GM18508 (cell line): ENCODE measurements at regions not wholly inside any gene's neighbourhood (a gene's known extent, or its start where the extent isn't known, plus 50 kb on each side); places are given as distances from the start of the nearest gene placed in this dataset.

Source experiments
- ATAC-seq: cut with Tn5 transposase; IDR thresholded peaks from one replicate; pipeline ENCODE4 v1.9.1; 2021; ENCODE audit warnings: moderate number of reproducible peaks; ENCODE audit not compliant: insufficient read depth, unreplicated experiment

DNA sequence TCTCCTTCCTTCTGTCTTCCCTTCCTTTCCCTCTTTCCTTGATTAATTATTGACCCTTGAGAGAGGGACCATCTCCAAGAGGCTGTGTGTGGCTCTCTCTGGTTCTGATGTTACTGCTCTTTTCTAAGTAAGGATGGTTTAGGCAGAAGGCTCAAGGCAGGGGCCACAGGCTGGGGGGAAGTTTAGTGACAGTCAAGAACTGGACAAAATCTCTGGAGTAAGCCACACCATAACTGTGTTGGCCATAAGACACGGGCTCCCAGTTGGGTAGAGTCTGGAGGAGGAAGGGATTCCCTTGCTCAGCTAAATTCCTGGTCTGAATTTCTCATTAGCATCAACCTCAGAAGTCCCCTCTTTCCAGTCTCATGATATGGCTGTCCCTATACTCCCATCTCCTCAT is 74.7 kb downstream of the BUD13 start:
- no peak for ATAC-seq

DNA sequence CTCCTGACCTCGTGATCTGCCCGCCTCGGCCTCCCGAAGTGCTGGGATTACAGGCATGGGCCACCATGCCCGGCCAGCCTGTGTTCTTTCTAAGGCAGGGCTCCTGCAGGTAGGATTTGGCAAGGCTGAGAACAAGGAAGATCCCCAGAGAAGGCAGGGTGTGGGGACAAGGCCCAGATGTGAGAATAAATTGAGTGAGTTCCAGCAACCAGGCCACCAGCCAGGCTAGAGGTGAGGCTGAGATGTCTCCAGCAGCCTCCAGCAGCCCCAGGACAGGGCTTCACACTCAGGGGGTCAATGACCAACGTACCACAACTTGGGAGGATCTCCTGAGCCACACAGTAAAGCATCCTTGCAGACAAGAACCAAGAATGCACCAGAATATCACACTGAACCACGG is 75.1 kb downstream of the BUD13 start:
- ATAC-seq, result no peak

DNA sequence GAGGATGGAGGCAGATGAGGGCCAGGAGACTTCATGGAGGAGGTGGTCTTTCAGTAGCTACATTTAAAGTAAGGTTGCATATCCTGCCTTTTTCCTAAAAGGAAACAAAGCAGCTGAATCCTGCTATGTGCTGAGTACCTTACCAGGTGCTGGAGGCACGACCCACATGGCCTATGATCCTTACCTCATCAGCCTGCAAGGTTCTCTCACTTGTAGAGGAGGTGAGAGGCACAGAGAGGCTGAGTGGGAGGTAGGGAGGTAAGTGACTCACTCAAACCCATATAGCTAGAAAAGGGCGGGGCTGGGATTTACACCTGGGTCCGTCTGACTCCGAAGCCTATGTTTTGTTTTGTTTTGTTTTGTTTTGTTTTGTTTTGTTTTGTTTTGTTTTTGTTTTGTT is 75.8 kb downstream of the BUD13 start:
- ATAC-seq, result no peak

DNA sequence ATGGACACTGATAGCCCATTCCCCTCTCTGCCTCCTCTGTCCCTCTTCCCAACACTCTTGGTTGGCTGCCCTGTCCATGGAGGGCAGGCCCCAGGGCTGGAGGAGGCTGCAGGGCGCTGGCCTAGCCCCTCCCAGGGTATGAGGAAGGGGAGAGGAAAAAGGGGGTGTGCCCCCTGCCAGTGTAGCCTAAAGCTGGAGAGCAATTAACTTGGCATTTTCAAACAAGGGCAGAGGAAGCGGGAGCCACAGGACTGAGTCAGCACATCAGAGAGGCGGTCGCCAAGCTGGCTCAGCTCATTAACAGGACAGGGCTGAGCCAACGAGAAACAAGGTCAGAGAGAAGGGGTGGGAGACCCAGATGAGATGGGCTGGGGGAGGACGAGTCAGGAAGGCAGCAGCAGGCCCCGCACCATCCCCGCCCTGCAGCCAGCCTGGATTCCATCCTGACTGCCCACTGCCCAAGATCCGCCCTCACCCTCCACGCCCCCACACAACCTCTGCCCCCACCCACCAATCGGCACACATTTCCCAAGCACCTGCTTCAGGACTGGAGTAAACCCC is 76.3 kb downstream of the BUD13 start:
- no peak for ATAC-seq

DNA sequence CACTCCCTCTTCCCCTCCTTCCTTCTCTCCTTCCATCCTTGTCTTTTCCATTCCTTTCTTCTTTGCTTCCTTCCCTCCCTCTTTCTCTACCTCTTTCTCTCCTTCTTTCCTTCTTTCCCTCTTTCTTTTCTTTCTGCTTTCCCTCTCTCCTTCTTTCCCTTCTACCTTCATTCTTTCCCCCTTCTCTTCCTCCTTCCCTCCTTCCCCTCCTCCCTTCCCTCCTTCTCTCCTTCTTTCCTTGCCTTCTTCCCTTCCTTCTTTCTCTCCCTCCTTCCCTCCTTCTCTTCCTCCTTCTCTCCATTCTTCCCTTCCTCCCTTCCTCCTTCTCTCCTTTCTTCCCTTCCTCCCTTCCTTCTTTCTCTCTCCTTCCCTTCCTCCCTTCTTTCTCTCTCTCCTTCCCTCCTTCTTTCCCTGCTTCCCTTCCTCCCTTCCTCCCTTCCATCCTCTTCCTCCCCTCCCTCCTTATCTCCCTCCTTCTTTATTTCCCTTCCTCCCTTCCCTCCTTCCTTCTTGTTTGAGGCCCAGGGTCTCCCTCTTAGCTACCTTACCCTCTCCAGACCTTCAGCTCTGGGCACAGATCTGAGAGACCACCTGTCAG is 77.0 kb downstream of the BUD13 start:
- no peak for ATAC-seq

DNA sequence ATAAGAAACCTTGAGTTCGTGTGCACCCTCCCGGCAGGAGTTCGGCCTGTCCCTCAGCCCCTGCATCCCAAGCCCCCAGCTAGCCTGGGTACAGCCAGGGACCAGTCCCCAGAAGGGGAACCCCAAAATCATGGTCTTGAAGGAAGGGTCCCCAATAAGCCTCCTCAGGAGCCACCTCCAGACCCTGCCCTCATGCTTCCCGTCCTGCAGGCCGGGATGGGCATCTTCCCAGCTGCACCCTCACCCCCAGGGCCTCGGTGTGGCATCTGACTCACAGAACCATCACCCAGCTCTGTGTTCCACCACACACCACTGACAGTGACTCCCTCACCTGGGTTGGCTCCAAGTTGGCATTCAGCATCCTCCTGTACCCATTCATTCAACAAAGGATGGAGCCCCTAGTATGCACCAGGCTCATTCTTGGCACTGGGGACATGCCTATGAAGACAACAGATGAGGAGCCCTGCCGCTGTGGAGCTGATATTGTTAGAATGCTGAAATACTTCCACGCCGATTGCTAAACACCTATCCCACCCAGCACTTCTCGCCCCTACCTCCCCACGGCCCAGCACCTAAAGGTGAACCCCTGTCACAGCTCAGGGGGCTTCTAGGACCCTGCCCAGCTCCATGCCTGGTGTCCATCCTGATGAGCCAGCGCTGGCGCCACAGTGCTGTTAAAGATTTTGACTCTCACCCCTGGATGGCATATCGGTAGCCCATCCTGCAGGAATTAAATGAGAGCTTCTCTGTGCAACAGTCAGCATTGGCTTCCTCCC is 77.8 kb downstream of the BUD13 start:
- no peak for ATAC-seq

DNA sequence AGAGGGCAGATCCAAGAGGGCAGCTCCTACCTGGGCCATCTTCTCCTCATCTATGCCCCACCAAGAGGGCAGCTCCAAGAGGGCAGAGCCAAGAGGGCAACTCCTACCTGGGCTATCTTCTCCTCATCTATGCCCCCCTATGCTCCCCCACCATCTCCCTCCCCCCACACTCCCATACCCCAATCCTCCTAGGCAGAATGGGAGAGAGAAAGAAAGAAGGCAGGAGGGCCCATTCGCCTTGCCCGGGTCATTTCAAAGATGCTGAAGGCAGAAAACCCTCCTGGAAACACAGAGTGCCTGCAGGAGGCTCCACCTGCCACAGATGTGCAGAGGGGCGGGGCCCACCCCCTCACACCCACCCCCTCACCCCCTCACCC is 78.5 kb downstream of the BUD13 start:
- no peak for ATAC-seq

DNA sequence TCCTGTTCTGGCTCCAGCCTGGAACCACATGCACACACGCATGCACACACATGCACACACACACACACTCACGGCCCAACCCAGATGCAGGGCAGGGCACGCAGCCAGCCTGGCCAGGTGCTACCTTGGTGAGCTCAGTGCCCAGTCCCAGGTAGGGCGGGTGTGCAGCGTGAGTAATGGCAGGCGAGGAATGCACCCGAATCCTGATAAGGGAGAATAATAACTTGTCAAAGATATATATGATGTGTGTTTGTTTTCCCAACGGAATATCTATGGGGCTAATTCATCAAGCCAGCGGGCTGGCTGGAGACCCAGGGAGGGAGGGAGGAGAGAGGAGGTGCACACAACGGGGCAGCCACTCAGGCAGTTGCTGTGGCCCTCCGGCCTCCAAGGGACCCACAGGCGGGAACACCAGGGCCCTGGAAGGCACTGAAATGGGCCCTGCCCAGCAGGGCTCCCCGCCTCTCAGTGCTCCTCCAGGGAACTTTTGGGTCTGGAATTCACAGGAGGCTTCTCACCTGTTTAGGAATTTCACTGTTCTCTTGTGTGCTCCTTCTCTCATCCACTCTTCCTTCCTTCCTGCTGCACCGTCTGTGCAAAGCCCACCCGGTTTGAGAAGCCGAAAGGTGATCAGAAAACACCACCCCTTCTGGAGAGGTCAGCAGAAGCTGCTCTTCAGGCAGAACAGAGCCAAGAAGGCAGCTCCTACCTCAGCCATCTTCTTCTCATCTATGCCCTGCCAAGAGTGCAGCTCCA is 79.0 kb downstream of the BUD13 start:
- no peak for ATAC-seq

DNA sequence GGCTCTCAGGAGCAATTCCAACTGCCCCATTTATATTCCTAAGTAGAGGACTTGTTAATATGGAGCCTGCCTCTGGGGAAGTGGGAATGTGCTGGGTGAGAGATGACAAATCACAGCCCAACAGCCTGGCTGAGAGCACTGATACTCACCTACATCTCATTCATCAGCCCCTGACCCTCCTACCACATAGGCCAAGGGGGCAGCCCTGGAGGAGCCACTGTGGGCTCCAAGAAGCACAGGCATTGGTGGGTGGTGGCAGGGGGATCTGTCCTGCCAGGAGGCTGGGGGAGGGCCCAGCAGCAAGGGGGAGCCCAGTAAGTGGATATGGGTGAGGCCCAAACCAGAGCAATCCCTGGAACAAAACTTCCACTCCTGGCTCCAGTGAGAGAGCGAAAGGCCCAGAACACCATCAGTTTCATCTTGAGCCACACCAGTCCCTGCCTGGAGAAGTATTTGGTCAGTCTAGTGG is 79.7 kb downstream of the BUD13 start:
- no peak for ATAC-seq

DNA sequence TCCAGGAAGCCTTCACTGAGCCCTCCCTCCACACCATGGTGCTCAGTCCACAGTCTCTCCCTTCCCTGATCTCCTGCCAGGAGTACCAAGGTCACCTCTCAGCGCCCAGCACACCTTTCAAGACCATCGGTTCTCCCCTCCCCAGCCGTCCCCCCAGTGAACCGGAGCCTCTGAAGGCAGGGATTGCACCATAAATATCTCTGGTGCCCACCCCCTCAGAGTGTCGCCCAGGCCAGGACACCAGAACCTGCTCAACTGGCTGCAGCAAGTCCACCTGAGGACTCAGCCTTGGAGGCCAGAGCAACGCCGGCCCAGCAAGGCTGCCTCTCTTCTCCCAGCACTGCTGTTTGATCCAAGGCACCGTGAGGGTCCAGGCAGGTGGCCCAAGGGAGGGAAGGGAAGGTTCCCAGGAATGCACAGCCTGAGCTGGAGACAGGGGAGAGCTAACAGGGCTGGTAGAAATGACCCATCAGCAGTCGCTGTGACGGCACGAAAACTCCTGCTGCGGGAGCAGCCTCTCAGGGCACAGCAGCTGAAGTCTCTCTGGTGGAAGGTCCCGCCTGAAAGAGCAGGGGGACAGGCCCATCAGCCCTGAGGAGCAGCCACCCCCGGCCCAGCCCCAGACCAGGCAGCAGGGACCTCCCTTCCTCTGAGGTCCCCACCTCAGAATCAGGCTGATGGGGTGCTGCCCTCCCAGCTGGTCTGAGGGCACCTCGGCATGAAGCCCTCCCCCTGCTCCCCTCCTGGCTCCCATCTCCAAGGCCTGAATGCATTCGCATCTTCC is 80.3 kb downstream of the BUD13 start:
- no peak for ATAC-seq

DNA sequence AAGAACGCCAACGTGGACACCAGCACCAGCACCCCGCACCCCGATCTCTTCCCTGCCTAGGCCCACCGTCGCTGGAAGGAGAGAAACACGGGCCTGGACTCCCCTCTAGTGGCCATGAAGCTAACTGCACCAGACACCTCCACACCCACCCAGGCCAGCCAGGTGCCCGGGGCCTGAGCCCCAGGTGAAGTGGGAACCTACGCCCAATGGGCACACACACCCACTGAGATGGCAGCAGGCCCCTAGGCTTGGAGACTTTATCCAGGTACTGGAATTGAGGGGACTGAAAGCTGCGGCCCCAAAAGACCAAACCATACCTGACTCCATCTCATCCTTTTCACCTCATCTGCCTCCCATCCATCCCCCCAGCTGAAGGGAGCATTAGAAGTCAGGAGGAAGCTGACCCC is 81.0 kb downstream of the BUD13 start:
- no peak for ATAC-seq

DNA sequence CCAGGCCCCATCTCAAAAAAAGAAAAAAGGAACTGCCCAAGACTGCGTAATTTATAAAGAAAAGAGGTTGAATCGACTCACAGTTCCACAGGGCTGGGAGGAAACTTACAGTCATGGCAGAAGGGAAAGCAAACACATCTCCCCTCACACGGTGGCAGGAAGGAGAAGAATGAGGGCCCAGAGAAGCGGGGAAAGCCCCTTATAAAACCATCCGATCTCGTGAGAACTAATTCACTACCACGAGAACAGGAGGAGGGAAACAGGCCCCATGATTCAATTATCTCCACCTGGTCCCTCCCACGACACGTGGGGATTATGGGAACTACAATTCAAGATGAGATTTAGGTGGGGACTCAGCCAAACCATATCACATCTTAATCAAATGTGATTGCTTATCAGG is 82.2 kb downstream of the BUD13 start:
- ATAC-seq, result no peak

DNA sequence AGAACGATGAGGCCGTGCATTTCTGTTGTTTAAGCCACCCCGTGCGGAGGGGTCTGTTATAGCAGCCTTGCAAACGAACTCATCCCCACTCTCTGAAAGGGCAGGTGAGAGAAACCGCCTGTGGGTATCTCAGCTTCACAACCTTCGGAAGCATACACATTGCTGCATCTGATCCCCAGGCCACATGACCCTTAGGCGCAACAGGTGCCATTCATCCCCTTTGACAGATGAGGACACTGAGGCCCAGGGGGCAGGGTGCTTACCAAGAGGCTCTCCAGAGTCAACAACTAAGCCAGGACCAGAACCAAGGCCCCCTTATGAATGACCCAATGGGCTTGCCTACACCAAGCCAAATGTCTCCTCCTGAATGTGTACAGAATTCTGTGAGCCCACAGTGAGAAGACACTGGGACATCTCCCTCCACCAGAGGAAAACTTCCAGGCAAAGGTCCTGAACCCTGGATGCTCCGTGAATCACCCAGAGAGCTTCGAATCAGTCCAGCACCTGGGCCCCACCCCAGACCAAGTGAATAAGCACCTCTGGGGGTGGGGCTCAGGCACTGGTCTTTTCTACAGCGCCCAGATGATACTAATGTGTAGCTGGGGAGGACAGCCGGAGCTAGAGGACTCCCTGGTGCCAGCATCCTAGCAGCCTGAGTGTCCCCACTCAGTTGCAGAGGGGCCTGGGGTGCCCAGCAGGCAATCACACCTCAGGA is 83.2 kb downstream of the BUD13 start:
- ATAC-seq, result no peak

DNA sequence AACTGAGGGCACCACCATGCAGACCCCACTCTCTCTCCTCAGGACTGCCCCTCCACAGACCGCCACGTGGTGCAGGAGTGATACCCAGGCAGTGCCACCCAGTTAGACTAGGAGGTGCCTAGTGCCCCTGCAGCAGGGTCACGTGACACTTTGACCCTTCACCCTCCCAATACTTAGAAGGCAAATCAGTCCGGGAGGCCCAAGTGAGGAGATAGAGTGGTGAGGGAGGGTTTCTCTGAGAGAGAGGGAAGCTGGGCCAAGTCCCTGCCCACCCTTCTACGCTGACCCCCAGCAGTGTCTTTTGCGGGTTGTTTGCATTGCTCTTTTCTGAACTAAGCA is 84.6 kb downstream of the BUD13 start:
- no peak for ATAC-seq

DNA sequence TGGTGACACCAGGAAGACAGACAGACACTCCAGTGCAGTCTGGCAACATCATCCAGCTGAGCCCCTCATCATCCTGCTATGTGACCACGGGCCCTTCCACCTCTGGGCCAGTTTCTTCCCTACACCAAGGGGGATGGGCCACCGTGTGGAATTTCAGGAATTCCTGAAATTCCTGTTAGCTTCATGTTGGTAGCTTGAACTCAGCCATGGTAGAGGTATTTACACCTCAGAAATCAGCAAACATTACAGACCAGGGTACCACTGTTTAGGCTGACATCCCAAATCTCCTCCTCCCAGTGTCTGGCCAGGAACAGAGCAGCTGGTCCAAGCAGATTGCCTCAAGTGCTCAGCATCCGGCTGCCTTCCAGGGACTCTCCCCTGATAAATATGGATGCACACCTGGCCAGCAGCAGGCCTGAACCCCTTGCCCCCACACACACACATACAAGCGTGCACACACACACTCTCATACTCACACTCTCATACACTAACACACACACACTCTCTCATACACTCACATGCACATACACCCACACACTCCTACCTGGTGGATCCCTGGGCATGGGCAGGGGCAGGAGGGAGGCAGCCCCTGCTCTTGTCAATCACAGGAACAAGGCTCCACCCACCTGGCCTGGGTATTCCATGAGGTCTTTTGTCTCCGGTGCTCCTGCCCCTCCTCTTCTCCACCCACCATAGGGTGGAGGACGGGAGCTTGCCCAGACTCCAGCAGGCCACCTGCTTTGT is 85.2 kb downstream of the BUD13 start:
- no peak for ATAC-seq

DNA sequence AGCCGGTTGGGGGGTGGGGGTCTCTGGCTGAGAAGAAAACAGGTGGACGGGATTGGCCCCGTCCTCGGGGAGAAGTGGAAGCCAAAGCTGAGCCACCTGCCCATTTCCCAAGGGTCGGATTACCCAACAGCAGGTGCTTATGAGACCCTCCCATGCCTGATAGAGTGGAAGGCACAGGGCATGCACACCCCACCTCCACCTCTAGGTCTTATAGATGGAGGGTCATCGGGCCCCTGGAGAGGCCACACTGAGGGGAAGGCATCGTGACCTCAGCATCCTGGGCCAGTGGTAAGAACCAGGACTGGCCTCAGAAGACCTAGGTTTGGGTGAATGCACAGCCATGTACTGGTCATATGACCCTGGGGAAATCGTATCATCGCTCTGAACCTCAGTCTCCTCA is 85.9 kb downstream of the BUD13 start:
- ATAC-seq, result no peak

DNA sequence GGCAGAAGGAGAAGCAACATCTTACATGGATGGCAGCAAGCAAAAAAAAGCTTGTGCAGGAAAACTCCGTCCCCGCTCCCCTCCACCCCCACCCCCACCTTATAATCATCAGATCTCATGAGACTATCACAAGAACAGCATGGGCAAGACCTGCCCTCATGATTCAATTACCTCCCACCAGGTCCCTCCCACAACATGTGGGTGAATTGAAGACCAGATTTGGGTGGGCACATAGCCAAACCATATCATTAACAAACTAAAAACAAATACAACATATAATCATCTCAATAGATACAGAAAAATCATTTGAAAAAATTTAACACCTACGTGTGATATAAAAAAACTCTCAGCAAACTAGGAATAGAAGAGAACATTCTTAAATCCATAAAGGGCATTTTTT is 88.8 kb downstream of the BUD13 start:
- ATAC-seq, result no peak

DNA sequence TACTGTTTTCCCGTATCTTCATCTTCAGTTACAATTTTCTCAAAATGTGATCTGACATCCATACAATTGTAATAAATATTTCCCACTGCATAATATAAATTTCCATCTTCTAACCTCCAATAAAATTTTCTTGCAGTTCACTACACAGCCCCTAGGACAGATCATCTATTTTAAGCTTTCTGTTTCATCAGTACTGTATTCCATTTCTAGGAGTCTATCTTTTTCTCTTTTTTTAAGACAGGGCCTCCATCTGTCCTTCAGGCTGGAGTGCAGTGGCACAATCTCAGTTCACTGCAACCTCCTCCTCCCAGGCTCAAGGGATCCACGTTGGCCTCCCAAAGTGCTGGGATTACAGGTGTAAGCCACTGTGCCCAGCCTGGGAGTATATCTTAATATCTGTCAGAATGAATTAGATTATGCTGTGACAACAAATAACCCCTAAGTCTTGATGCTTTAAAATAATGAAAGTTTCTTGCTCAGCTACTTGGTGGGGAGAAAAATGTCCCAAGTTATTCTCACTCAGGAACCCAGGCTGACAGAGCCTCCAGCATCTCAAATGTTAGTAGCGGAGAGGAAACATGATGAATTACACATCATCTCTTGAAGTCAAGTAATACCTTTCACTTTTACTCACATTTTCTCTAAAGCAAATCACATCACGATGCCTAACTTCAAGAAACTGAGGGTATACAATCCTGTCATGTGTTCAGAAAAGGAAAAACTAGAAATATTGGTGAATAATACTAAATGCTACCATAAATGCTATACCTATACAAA is 92.2 kb downstream of the BUD13 start:
- ATAC-seq, result no peak

DNA sequence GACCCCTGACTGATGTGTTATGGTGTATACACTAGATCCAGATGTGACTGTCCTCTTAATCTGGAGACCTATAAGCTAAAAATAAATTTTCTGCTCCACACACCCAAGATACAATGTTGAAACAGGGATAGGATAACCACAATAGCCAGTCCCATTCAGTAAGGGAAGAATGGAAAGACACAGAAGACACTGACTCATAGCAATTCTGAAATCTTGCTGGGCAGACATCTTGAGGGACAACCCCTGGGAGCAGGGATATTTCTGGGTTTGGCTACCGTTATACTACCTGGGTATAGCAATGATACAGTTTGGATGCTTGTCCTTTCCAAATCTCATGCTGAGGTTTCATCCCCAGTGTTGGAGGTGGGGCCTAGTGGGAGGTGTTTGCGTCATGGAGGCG is 93.9 kb downstream of the BUD13 start:
- no peak for ATAC-seq
